Stomach (tissue), 8 donors: ENCODE measurements at regions not wholly inside any gene's neighbourhood (a gene's known extent, or its start where the extent isn't known, plus 50 kb on each side); places are given as distances from the start of the nearest gene placed in this dataset.
A peak's percentile ranks its signal among the peaks of the same experiment; 100 is the strongest.

Experiments
- DNase-seq, 2 donors: peaks; one replicate each; pipeline versions ENCODE4 v3.0.0 to v3.0.0-alpha.2; 2013 to 2019
- H3K27ac ChIP-seq, 5 donors: fragments of 200-600 bp in 4 of 5; sonication (generic) in 4 of 5; one replicate each; pipeline ENCODE4 v1.5.1; 2013 to 2019; ENCODE audit warnings: mild to moderate bottlenecking in 1 of 5, moderate library complexity in 1 of 5
- H3K27me3 ChIP-seq, 3 donors: fragments of 200-600 bp; sonication (generic); one replicate each; pipeline ENCODE4 v1.5.1; 2017 to 2019; ENCODE audit warnings: mixed run types in 1 of 3
- H3K36me3 ChIP-seq, 4 donors: fragments of 200-600 bp; sonication (generic); 1 replicate in 3 of 4; 2 replicates in 1 of 4; pipeline ENCODE4 v1.5.1; 2016 to 2019
- H3K4me1 ChIP-seq, 4 donors: fragments of 200-600 bp; sonication (generic); one replicate each; pipeline ENCODE4 v1.5.1; 2016 to 2019
- H3K4me3 ChIP-seq, 4 donors: fragments of 200-600 bp; sonication (generic) in 3 of 4; one replicate each; pipeline ENCODE4 v1.5.1; 2016 to 2019; ENCODE audit warnings: mild to moderate bottlenecking in 1 of 4
- H3K9me3 ChIP-seq, 4 donors: fragments of 200-600 bp; sonication (generic); one replicate each; pipeline ENCODE4 v1.5.1; 2016 to 2019
- CTCF ChIP-seq, 7 experiments: fragments of 450-650 bp in 4 of 7; fragments of 200-600 bp in 3 of 7; sonication (generic) in 3 of 7; IDR thresholded peaks; one replicate each; pipeline ENCODE4 v1.5.1; 2016 to 2019; ENCODE audit warnings: antibody characterized with exemption in 7 of 7, control low read depth in 2 of 7, mild to moderate bottlenecking in 1 of 7
- EP300 ChIP-seq: sonication (generic); formaldehyde crosslinking; IDR thresholded peaks from one replicate; pipeline ENCODE4 v1.6.1; 2017; ENCODE audit warnings: antibody characterized with exemption
- POLR2A ChIP-seq, 4 donors: fragments of 450-650 bp; IDR thresholded peaks; one replicate each; pipeline ENCODE4 v1.6.1; 2016; ENCODE audit warnings: antibody characterized with exemption in 4 of 4, control low read depth in 2 of 4, mild to moderate bottlenecking in 1 of 4, moderate library complexity in 1 of 4
- POLR2AphosphoS5 ChIP-seq, 3 donors: sonication (generic); formaldehyde crosslinking; IDR thresholded peaks; one replicate each; pipeline ENCODE4 v1.6.1; 2016; ENCODE audit warnings: antibody characterized with exemption in 3 of 3
- WGBS, 5 donors: extraction: QIAGEN DNeasy Blood & Tissue Kit in 3 of 5; methylation state at CpG; one replicate each; pipeline versions ENCODE4 v1.1.5 to v1.1.7; 2013 to 2018; 5-methylcytosine and 5-hydroxymethylcytosine counted together
- intact Hi-C: fragments of 100-400 bp; cut with DNase I; formaldehyde crosslinking; loops from one replicate; pipeline ENCODE4 v1.15.1; 2023; ENCODE audit warnings: low total_unique reads
- donor health status: healthy with polysubstance abuse.
- donor health status: Bipolar disorder and iron deficiency.
- donor health status: healthy.

- 95 to 98% (median 97%) methylated on average over 40 to 49 of the region's 49 CpGs for WGBS, 5 donors
- DNase-seq: no peak
- H3K27me3 ChIP-seq: no peaks in the 10 kb centered on the region
Measured at GRCh38 chr15:94855409-94856266, 624.3 kb downstream of the MCTP2 start.

GRCh38 chr15:94856267-94856854 is 625.0 kb downstream of the MCTP2 start:
- Histone ChIP-seq H3K4me1 (peaks cover 0 to 4% (median 0%) of the 10 kb centered on the region in 4 donors), H3K36me3 (no peaks in the 10 kb centered on the region), H3K4me3 (no peak overlapping the region), H3K27me3 (no peaks in the 10 kb centered on the region), H3K9me3 (no peaks in the 10 kb centered on the region), H3K27ac (no peak overlapping the region)
- intact Hi-C loops: no loop called here
- no peak for TF ChIP-seq EP300
- no peak for TF ChIP-seq POLR2A (IDR thresholded peaks at IDR 0.05)
- TF ChIP-seq CTCF (IDR thresholded peaks at IDR 0.05): no peak
- TF ChIP-seq POLR2AphosphoS5 (IDR thresholded peaks at IDR 0.05): no peak
- 88 to 97% (median 92%) methylated on average over 36 to 50 of the region's 50 CpGs for WGBS, 5 donors
- DNase-seq: no peak

More at GRCh38 chr15:94855409-94856266, 624.3 kb downstream of the MCTP2 start:
- no peaks in the 10 kb centered on the region for H3K9me3 ChIP-seq
- intact Hi-C loops: no loop called here
- no peaks in the 10 kb centered on the region for H3K36me3 ChIP-seq
- H3K27ac ChIP-seq: no peak overlapping the region
- no peak for TF ChIP-seq CTCF (IDR thresholded peaks at IDR 0.05)
- no peak for TF ChIP-seq POLR2A (IDR thresholded peaks at IDR 0.05)
- peaks cover 0 to 4% (median 0%) of the 10 kb centered on the region in 4 donors for H3K4me1 ChIP-seq
- no peak overlapping the region for H3K4me3 ChIP-seq

GRCh38 chr15:94857466-94857865 is 626.1 kb downstream of the MCTP2 start:
- DNase-seq: peak in 1 of 2 donors; percentile 7
- Histone ChIP-seq H3K36me3 (no peaks in the 10 kb centered on the region), H3K27ac (no peak overlapping the region), H3K27me3 (no peaks in the 10 kb centered on the region), H3K9me3 (no peaks in the 10 kb centered on the region), H3K4me1 (peaks cover 0 to 4% (median 0%) of the 10 kb centered on the region in 4 donors), H3K4me3 (no peak overlapping the region)
- WGBS, 5 donors: 87 to 100% (median 98%) methylated on average over 4 of the region's 4 CpGs
- TF ChIP-seq POLR2A (IDR thresholded peaks at IDR 0.05): no peak
- no peak for TF ChIP-seq EP300
- no peak for TF ChIP-seq CTCF (IDR thresholded peaks at IDR 0.05)
- no peak for TF ChIP-seq POLR2AphosphoS5 (IDR thresholded peaks at IDR 0.05)
- intact Hi-C loops: no loop called here

GRCh38 chr15:94858011-94858410 is 626.6 kb downstream of the MCTP2 start:
- Histone ChIP-seq H3K4me1 (peaks cover 0 to 4% (median 0%) of the 10 kb centered on the region in 4 donors), H3K36me3 (no peaks in the 10 kb centered on the region), H3K27me3 (no peaks in the 10 kb centered on the region), H3K27ac (no peak overlapping the region), H3K4me3 (no peak overlapping the region), H3K9me3 (no peaks in the 10 kb centered on the region)
- no peak for DNase-seq
- WGBS, 5 donors: 25 to 51% (median 41%) methylated on average over 4 to 5 of the region's 5 CpGs
- TF ChIP-seq CTCF (IDR thresholded peaks at IDR 0.05): no peak
- TF ChIP-seq POLR2AphosphoS5 (IDR thresholded peaks at IDR 0.05): no peak
- no peak for TF ChIP-seq POLR2A (IDR thresholded peaks at IDR 0.05)
- no peak for TF ChIP-seq EP300
- intact Hi-C loops: no loop called here
